ENCODE measurements at regions not wholly inside any gene's neighbourhood (a gene's known extent, or its start where the extent isn't known, plus 50 kb on each side); places are given as distances from the start of the nearest gene placed in this dataset.

GRCh38 chr18:78130232-78131195, 849.1 kb upstream of the SALL3 start:
- DNase-seq = no peak
- H3K4me3 Mint-ChIP-seq = no peak overlapping the region
- CTCF ChIA-PET = no interaction called here
- H3K36me3 Mint-ChIP-seq = no peaks in the 10 kb centered on the region
- H3K27ac Mint-ChIP-seq = no peak overlapping the region
- POLR2A ChIA-PET = no interaction called here
- no peaks in the 10 kb centered on the region for H3K27me3 Mint-ChIP-seq
- H3K9me3 Mint-ChIP-seq = peaks cover 13% of the 10 kb centered on the region
- no peaks in the 10 kb centered on the region for H3K4me1 Mint-ChIP-seq (ENCODE audit: low read depth)
- intact Hi-C loops (cut with micrococcal nuclease) = no loop called here

GRCh38 chr18:78133729-78134128, 845.9 kb upstream of the SALL3 start:
- Mint-ChIP-seq H3K27me3 (no peaks in the 10 kb centered on the region), H3K9me3 (no peaks in the 10 kb centered on the region), H3K4me3 (no peak overlapping the region), H3K4me1 (ENCODE audit: low read depth) (no peaks in the 10 kb centered on the region), H3K36me3 (no peaks in the 10 kb centered on the region), H3K27ac (no peak overlapping the region)
- ChIA-PET POLR2A (no interaction called here), CTCF (no interaction called here)
- intact Hi-C loops (cut with micrococcal nuclease) = no loop called here
- no peak for DNase-seq

- Mint-ChIP-seq H3K4me1 (ENCODE audit: low read depth) (no peaks in the 10 kb centered on the region), H3K9me3 (no peaks in the 10 kb centered on the region), H3K27ac (no peak overlapping the region), H3K27me3 (no peaks in the 10 kb centered on the region), H3K4me3 (no peak overlapping the region), H3K36me3 (no peaks in the 10 kb centered on the region)
- POLR2A ChIA-PET = no interaction called here
- DNase-seq = no peak
- CTCF ChIA-PET = no interaction called here
- intact Hi-C loops (cut with micrococcal nuclease) = no loop called here
Measured at GRCh38 chr18:78136986-78137385, 842.6 kb upstream of the SALL3 start.

DNA sequence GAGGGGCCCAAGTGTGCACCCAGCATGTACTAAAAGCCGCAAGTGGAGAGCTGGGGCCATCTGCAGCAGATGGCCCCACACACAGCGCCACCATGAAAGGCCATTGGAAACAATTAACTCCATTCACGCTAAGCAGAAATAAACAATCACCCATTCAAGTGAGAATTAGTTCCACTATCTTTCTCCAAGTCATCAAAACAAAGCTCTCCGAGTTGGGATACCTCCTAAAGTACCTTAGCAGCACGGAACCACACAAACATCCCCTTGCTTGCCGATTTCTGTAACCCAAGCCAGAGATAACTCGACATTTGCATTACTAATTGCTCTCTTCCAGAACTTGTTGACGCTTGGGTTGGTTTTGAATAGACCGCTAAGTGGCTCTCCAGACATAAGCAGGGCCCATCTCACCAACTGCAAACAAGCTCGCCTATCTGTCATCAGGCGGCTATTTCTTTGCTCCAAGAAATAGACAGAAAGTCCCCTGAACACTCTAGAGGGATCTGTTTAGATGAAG, 840.6 kb upstream of the SALL3 start:
- Mint-ChIP-seq H3K27me3 (no peaks in the 10 kb centered on the region), H3K9me3 (no peaks in the 10 kb centered on the region), H3K27ac (no peak overlapping the region), H3K4me3 (no peak overlapping the region), H3K36me3 (no peaks in the 10 kb centered on the region), H3K4me1 (ENCODE audit: low read depth) (no peaks in the 10 kb centered on the region)
- intact Hi-C loops (cut with micrococcal nuclease) = no loop called here
- POLR2A ChIA-PET = no interaction called here
- DNase-seq = no peak
- CTCF ChIA-PET = no interaction called here

GRCh38 chr18:78140294-78140693, 839.3 kb upstream of the SALL3 start:
- Mint-ChIP-seq H3K36me3 (no peaks in the 10 kb centered on the region), H3K4me3 (no peak overlapping the region), H3K27ac (no peak overlapping the region), H3K9me3 (no peaks in the 10 kb centered on the region), H3K4me1 (ENCODE audit: low read depth) (no peaks in the 10 kb centered on the region), H3K27me3 (no peaks in the 10 kb centered on the region)
- CTCF ChIA-PET = no interaction called here
- POLR2A ChIA-PET = no interaction called here
- no peak for DNase-seq
- intact Hi-C loops (cut with micrococcal nuclease) = no loop called here

- Mint-ChIP-seq H3K36me3 (no peaks in the 10 kb centered on the region), H3K27ac (no peak overlapping the region), H3K9me3 (no peaks in the 10 kb centered on the region), H3K4me3 (no peak overlapping the region), H3K27me3 (no peaks in the 10 kb centered on the region), H3K4me1 (ENCODE audit: low read depth) (no peaks in the 10 kb centered on the region)
- intact Hi-C loops (cut with micrococcal nuclease) = no loop called here
- CTCF ChIA-PET = interaction anchor here (1.6 kb wide), 1 partner anchor 245 kb away, joined by 4 read pairs; no protein-coding TSS in a partner anchor
- POLR2A ChIA-PET = no interaction called here
- no peak for DNase-seq
Measured at GRCh38 chr18:78144669-78145068, 834.9 kb upstream of the SALL3 start.

- CTCF ChIA-PET = interaction anchor here (1.6 kb wide), 1 partner anchor 245 kb away, joined by 4 read pairs; no protein-coding TSS in a partner anchor
- POLR2A ChIA-PET = no interaction called here
- no peak overlapping the region for H3K4me3 Mint-ChIP-seq
- no peak for DNase-seq
- intact Hi-C loops (cut with micrococcal nuclease) = no loop called here
- H3K27ac Mint-ChIP-seq = no peak overlapping the region
- no peaks in the 10 kb centered on the region for H3K4me1 Mint-ChIP-seq (ENCODE audit: low read depth)
- H3K36me3 Mint-ChIP-seq = no peaks in the 10 kb centered on the region
- no peaks in the 10 kb centered on the region for H3K9me3 Mint-ChIP-seq
- H3K27me3 Mint-ChIP-seq = no peaks in the 10 kb centered on the region
Measured at GRCh38 chr18:78145096-78145495, 834.5 kb upstream of the SALL3 start.

DNA sequence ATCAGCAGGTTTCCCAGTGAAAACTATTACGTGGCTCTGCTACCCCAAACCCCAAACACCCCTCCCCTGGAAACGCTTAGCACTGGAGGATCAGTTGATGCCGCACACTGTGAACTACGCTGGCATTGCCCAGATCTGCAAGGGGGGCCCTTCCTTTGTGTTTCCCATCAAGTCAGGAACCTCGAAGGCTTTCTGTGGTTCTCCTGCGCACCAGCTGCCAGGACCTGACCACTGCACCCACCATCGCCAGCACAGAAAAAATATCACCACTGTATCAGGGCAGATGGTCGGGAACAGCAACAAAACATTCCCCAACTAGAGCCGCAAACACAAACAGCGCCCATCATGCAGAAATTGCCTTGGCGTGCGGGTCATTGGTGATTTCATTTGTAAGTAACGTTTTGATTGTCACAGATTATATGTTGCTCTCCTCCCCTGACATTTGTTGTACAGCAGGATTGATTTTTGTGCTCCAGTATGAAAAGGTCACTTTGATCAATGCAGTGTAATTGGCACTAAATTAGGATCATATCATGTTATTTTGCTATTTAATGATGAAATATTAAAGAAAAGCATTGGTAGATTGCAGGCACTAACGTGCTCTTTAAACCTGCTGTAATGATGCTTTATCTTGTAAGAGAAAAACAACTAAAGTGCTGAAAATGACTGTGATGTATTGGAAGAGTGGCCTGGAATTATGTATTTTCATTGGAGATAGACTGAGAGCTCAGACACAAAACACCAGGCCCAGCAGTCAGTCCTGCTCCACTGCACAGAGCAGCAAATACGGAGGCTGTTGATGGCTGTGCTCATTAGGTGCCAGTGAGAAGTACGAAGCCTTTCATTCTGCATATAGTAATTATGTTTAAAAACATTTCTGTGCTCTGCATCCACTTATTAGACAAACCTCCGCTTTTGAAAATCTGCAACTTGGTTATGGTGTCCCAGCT, 833.2 kb upstream of the SALL3 start:
- H3K36me3 Mint-ChIP-seq = no peaks in the 10 kb centered on the region
- ChIA-PET POLR2A (no interaction called here), CTCF (no interaction called here)
- H3K4me1 Mint-ChIP-seq (ENCODE audit: low read depth) = no peaks in the 10 kb centered on the region
- H3K4me3 Mint-ChIP-seq = no peak overlapping the region
- H3K27ac Mint-ChIP-seq = no peak overlapping the region
- no peaks in the 10 kb centered on the region for H3K9me3 Mint-ChIP-seq
- intact Hi-C loops (cut with micrococcal nuclease) = no loop called here
- no peaks in the 10 kb centered on the region for H3K27me3 Mint-ChIP-seq
- DNase-seq = no peak

- no peak overlapping the region for H3K27ac Mint-ChIP-seq
Measured at GRCh38 chr18:78150590-78150989, 829.0 kb upstream of the SALL3 start.

GRCh38 chr18:78151234-78151633, 828.4 kb upstream of the SALL3 start:
- Mint-ChIP-seq H3K4me3 (no peak overlapping the region), H3K27me3 (no peaks in the 10 kb centered on the region), H3K4me1 (ENCODE audit: low read depth) (no peaks in the 10 kb centered on the region), H3K9me3 (no peaks in the 10 kb centered on the region), H3K36me3 (no peaks in the 10 kb centered on the region), H3K27ac (no peak overlapping the region)
- ChIA-PET POLR2A (no interaction called here), CTCF (no interaction called here)
- DNase-seq = no peak
- intact Hi-C loops (cut with micrococcal nuclease) = no loop called here

More at GRCh38 chr18:78150590-78150989, 829.0 kb upstream of the SALL3 start:
- Mint-ChIP-seq H3K4me3 (no peak overlapping the region), H3K36me3 (no peaks in the 10 kb centered on the region), H3K9me3 (no peaks in the 10 kb centered on the region), H3K27me3 (no peaks in the 10 kb centered on the region), H3K4me1 (ENCODE audit: low read depth) (no peaks in the 10 kb centered on the region)
- ChIA-PET POLR2A (no interaction called here), CTCF (no interaction called here)
- DNase-seq = no peak
- intact Hi-C loops (cut with micrococcal nuclease) = no loop called here

DNA sequence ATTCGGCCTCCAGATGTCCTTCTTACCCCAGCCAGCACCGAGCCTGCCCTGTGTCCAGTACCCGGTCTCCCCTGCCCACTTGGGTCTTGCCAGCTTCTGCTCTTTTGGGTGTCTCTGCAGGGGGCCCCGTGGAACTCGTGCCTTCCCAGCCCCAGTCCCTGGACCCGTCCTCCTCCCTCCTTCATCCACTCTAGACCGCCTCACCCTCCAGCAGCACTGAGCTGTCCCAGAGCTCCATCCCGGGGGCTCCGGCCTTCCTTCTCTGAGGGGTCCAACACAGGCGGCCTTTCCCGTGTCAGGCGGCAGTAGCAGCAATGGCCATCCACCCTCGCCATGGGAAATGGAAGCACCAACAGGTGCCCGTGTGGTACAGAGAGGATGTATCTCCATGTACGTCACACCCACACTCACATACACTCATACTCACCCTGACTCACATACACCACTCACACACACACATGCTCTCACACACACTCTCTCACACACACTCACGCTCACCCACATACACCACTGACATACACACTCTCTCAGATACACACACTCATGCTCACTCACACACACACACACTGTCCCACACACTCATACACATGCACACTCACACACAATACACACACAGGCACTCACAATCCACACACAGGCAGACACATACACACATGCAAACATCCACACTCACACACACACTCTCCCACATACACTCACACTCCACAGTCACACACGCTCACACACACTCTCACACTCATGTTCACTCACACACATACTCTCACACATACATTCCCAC, 827.5 kb upstream of the SALL3 start:
- POLR2A ChIA-PET = no interaction called here
- intact Hi-C loops (cut with micrococcal nuclease) = no loop called here
- Mint-ChIP-seq H3K4me3 (no peak overlapping the region), H3K4me1 (ENCODE audit: low read depth) (no peaks in the 10 kb centered on the region), H3K27ac (no peak overlapping the region), H3K36me3 (no peaks in the 10 kb centered on the region), H3K9me3 (no peaks in the 10 kb centered on the region), H3K27me3 (no peaks in the 10 kb centered on the region)
- DNase-seq = no peak
- CTCF ChIA-PET = no interaction called here

- H3K9me3 Mint-ChIP-seq = no peaks in the 10 kb centered on the region
- no peak for DNase-seq
- CTCF ChIA-PET = no interaction called here
- no peaks in the 10 kb centered on the region for H3K4me1 Mint-ChIP-seq (ENCODE audit: low read depth)
- POLR2A ChIA-PET = no interaction called here
- no peak overlapping the region for H3K27ac Mint-ChIP-seq
- no peak overlapping the region for H3K4me3 Mint-ChIP-seq
- H3K36me3 Mint-ChIP-seq = no peaks in the 10 kb centered on the region
- no peaks in the 10 kb centered on the region for H3K27me3 Mint-ChIP-seq
- intact Hi-C loops (cut with micrococcal nuclease) = no loop called here
Measured at GRCh38 chr18:78153362-78153761, 826.3 kb upstream of the SALL3 start.
